ENCODE measurements at regions not wholly inside any gene's neighbourhood (a gene's known extent, or its start where the extent isn't known, plus 50 kb on each side); places are given as distances from the start of the nearest gene placed in this dataset.

- no peak for TF ChIP-seq CTCF (IDR thresholded peaks at IDR 0.05)
- no peak for TF ChIP-seq POLR2A (IDR thresholded peaks at IDR 0.05)
Measured at GRCh38 chr1:229859026-229859425, 208.0 kb upstream of the GALNT2 start.

Measured in Peyer's patch (tissue), 4 donors.